DLD1 (cell line): ENCODE measurements at regions not wholly inside any gene's neighbourhood (a gene's known extent, or its start where the extent isn't known, plus 50 kb on each side); places are given as distances from the start of the nearest gene placed in this dataset.

Experiments
- in situ Hi-C: cut with HindIII; loops from 2 replicates; pipeline ENCODE4 v1.10.0; 2017; ENCODE audit warnings: low sequenced_read_pairs

DNA sequence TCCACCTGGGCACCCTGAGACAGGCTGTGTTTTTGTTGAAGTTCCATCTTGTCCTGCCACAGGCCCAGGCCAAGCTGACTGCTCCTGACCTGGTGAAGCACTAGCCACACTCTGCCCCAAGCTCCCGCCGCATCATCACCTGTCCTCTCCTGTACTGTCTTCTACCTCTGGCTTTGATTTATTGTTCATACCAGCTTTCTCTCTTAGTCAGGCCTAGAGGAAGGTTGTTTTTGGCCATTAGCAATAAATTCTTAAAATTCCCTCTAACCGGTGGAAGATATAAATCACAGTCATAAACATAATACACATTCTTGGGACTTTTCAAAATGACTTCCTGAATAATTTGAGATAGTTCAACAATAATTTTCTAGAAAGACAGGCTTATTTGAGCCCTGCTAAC, 169.4 kb downstream of the DAD1 start:
- in situ Hi-C loops, result no loop called here

DNA sequence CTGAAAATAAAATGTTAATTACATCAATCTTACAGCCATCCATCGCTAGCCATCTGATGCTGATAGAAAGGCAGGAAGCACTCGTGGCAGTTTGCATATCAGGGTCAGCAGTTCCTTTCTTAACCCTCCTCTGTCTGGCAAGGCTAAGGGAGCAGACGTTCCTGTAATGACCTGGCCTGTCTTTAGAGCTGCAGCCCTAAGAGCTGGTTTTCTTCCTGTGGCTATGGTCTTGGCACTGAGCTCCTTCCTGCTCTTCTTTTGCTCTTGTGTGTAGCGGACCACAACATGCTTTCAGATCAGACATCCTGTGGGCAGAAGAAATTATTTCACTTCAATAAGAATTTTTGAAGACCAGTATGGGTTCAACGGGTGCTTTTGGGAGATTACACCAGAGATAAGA, 170.4 kb downstream of the DAD1 start:
- in situ Hi-C loops, result no loop called here

DNA sequence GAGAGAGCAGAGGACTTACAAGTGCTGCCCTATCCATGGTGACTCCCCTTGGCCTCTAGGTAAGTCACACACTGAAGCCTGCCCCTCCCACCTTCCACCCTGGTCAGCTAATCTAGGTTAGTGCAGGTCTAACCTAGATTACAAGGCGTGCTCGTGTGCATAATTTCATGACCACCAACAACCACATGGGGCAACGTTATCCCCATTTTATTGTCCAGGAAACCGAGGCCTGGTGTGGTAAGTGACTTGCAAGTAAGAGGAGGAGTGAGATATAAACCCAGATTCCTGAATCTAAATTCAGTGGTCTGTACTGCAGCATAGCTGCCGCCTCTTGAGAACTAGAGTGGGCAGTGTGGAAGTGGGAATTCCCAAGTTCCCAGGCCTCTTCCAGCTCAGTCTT, 171.1 kb downstream of the DAD1 start:
- in situ Hi-C loops, result no loop called here

DNA sequence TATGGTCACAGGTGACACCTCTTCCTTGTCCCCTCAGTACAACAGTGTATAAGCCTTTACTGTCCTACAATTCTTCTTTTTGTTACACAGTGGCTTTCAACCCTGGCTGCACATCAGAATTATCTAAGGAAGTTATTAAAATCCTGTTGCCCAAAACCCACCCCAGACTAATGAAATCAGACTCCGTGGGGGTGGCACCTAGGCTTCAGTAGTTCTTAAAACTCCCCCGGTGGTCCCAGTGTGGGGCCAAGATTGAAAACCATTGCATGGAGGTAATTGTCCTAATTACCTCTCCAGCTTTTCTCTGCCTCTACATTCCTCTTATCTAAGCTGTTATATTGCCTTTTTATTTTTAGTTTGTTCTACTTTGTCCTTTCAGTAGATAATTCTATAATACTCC, 172.8 kb downstream of the DAD1 start:
- in situ Hi-C loops, result no loop called here

DNA sequence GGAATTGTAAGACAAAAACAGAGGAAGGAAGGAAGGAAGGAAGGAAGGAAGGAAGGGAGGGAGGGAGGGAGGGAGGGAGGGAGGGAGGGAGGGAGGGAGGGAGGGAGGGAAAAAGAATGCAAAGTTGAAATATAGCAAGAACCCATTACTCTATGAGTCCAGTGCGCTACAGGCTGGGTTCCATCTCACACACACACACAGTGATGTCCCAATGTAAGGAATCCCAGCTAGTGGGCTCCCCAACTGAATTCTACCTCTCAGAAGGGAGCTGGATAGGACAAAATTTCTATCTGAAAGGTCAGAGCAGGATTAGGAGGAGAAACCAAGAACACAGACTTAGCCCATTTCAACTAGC, 173.4 kb downstream of the DAD1 start:
- in situ Hi-C loops, result no loop called here

DNA sequence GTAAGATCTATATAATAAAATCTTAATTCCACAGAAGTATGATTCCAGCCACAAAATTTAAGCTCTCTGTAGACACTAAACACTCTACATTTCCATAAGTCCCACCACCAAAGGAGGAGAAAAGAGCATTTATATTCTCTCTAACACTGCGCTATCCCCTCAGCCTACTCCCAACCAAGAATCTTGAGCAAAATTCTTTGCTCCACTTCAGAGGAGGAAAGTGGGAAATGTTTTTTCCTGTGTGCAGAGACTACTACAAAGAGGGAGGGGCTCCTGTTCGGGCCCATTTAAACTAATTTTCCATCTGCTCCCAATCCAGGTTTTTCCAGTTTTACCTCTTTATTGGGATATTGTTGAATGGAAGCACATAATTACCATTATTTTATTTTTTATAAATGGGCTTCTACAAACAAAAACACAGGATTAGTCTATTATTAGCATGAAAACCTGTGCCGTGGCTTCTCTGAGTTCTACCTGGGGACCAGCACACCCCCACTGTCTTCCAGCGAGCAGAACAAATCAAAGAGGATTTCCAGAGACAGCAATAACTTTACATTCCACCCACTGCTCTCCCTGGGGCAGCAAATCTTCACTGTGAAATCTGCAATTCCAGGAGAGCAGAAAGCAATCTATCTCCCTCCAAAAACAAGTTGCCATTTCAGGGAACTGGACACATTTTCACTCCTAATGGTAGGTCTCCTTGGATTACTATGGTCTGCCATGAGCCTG, 174.0 kb downstream of the DAD1 start:
- in situ Hi-C loops, result no loop called here

DNA sequence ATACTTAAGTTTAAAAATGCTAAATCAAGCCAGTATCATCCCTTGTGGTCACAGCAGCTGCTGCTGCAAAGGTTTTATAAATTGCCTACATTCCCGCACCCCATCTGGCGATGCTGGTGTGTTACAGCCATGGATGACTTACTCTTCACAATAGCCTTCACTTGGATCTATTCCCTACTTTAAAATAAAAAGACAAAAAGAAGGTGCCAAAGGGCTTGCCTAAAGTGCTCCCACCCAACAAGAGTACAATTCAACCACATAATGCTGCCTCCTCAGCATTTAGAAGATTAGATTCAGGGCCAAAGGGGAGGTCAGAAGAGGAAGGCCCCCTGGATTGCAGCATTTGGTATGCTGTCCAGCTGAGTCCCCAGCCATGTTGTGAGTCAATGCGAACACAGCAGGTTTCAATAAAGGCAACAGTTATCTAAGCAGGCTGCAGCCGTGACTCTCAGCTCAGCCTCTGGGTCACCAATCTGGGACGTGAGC, 176.1 kb downstream of the DAD1 start:
- in situ Hi-C loops, result no loop called here

DNA sequence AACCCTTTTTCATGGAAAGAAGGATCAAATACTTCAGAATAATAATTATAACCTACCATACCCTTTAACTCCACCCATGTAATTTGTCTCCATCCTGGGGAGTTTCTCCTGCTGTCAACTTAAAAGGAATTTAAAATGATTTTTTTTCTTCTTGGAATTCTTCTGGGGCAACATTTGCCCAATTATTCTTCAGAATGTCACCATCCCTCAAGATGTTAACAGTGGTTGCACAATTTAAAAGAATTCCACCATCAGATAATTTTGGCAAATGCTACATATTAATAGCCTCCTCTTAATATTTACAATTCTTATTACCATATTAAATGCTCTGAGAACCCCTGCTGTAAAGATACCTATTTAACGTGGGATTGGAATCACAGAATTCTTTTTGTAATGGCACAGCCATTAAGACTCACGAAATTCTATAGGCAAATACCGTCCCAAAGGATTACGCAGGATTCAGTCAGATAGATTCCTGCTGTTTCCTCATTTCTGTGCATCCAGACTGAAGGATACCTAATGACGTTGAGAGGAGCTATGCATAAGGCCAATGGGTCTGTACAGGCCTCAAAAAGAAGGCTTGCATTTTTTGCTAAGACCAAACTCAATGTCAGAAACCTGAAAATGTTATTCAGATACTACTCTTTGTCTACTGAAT, 177.5 kb downstream of the DAD1 start:
- in situ Hi-C loops, result no loop called here

DNA sequence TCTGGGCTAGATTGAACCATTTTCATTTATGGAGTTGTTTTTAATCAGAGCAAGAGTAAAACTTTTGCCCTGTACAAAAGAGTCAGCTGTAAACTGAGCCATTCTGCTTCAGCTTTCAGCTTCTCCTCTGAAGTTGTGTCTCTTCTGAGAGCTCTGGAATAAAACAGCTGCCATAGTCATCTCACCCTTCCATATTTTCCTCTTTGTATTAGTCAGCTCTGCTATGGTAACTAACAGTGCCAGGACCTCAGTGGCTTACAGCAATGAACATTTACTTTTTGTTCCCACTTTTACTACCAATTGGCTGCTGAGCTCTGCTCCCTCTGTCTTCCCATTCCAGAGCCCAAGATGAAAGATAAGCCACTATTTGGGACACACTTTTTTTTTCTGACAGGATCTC, 178.5 kb downstream of the DAD1 start:
- in situ Hi-C loops, result no loop called here

DNA sequence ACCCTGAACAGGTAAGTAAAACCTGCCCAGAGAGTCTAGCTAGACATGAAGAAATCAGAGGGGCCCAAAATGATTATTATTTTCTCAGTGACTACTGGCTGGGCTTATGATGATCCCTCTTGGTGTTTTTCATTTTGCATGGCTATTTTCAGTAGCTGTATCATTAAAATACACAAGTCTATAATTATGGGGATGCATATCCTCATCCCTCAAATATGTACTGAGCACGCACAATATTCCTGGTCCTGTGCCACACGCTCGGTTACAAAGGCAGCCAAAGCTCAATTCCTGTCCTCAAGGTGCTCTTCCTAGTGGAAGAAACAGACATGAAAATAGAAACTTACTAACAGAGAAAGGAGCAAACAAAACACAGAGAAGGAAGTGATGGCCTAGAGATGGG, 180.0 kb downstream of the DAD1 start:
- in situ Hi-C loops, result no loop called here

DNA sequence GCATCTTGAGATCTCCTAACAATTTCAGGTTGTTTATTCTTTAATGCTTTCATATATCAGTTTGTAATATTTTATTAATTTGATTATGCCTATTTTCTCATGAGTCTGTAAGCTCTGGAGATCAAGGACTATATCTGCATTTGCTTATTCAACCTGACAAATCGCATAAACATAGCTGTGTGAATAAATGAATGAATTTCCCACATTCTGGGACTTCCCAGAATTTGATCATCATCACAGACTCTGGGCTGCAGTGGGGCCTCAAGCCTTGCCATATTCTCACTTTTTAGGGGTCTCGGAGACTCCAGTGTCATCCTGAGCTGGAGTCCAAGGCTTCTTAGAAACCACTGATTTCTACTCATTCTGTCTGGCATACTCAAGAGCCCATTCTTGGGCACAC, 180.5 kb downstream of the DAD1 start:
- in situ Hi-C loops, result no loop called here

DNA sequence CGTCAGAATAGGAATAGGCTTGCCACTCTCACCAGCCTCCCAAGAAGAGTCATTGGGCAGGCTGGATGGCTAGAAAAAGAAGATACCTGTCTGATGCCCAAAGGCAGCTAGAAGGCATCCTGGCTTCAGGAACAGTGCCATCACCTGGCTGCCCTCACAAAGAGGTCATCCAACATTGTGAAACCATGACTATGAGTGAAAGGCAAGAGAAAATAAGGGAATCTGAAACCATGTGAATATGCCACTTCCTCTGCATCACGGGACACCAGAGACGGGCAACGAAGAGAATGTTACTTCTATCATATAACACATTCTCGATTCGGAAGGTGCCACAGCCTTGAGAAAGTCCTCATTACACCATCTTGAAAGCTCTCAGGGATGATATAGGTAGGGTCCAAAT, 182.0 kb downstream of the DAD1 start:
- in situ Hi-C loops, result no loop called here

DNA sequence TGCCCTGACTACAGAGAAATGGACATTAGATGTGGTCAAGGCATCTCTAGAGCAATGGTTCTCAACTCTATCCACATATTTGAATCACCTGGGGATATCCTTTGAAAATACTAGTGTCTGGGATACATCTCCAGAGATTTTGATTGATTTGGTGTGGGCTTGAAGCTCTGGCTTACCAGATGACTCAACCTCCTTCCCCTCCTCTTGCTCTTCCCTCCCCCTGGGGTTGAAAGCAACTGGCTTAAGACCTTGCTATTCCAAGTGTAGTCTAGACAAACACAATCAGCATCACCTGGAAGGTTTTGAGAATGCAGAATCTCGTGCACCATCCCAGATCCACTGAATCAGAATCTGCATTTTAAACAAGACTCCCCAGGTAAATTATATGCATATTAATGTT, 183.8 kb downstream of the DAD1 start:
- in situ Hi-C loops, result no loop called here

DNA sequence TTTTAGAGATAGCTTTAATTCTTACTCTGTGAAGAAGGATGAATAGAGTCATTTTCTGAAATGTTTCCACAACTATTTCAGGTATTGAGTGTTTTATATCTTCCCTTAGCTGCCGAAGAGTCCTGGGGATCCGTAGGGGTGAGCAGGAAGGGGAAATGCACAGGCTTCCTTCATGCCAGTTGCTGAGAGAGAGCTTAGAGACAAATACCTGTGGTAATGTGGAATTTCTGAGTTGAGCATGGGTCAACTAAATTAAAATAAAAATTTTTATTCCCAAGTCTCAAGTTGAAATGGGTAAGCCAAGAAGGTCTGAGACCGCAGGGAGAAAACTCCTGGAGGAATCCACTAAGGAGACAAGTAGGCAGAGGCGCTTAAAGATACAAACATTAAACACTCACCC, 185.7 kb downstream of the DAD1 start:
- in situ Hi-C loops, result no loop called here

DNA sequence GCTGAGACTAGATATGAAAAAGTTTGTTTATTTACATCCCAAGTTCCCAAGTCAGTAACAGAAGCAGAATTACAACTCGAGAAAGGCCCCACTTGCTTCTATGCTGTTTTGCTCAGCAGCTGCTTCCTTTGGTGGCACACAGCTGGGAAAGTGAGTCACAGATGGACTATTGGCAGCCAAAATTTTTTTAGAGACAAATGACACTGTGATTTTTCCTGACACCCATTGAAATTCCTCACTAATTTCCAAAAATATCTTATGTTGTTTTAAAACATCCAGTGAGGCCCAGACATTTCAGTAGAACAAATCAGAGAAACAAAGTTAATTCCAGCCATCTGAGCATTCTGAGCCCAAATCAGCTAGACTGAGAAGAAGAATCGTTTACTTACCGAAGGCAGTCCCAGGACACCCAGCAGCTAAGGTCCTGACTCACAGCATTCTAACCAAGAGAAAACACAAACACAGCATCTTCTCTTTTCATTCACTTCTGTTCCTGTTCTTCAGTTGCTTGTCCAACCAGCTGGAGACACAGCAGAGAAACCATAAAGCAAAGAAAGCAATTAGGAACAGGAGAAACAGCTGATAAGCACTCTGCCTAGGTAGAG, 188.3 kb downstream of the DAD1 start:
- in situ Hi-C loops, result no loop called here

DNA sequence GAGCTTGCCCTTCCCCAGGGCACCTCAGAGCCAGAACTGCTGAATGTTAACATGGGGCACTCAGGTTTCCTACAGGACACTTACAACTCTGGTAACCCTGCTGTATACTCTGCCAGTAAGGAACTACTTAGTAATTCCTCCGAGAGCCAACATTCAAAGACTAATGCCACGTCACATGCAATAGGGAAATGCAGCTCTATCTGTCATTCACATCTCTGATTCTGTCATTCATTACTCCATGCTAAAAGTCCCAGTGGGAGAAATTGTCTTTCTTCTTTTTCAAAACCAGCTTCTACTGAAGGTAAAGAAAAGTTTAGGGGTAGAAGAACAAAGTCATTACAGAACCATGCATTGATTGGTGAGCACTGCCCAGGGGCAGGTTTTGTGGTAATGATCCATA, 189.2 kb downstream of the DAD1 start:
- in situ Hi-C loops, result no loop called here

DNA sequence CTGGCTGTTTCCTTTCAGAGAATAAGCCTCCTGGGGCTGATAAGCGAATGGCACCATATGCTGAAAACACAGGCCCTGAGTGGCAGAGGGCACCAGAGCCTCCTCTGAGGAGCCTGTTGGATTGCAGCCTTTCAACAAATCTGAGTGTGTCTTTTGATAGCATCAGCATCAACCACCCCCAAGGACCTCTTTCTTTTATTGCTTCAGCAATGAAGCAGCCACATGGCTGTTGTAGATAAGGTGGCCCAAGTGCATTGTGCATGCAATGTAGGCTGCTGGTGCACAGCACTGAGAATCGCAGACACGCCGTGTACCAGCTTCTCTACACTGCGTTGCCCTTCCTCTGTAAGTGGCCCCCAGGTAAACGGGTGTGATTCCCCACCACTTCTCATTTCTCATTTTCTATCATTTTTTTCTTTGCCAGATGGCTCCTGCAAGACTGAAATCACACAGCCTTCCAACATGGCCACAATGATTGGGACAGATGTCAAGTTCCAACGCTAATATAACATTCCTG, 191.7 kb downstream of the DAD1 start:
- in situ Hi-C loops, result no loop called here

DNA sequence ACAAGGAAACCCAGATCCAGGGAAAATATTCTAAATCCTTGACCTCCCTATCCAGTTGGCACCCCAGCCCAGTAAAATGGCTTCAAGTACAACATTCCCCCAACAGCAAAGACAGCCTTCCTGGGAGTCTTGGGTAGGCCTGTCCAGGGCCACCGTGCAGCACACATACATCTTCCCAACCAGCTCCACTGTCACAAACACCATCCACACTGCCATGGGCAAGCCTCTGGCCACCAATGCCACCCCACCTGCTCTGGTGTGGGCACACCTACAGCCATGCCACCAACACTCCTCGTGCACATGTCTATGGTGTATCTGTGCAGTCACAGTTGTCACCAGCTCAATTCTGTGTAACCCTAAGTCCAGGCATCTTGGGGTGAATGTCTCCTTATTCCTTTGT, 193.2 kb downstream of the DAD1 start:
- in situ Hi-C loops, result no loop called here

DNA sequence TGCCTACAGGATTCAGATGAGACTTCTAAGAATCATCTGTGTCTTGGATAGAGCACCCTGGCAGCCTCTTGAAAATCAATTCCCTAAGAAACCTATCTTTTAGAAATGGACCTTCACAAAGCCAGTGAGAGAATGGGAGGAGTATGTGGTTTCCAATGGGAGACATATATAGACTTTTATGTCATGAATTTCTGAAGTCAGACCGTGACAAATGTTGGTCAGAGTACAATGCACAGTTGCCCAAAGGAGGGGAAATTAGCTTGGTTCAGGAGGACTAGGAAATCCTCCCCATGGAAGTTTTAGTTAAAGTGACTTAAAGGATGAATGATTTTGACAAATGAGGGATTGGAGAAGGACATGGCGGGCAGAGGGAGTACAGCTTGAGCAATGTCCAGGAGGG, 194.4 kb downstream of the DAD1 start:
- in situ Hi-C loops, result no loop called here

DNA sequence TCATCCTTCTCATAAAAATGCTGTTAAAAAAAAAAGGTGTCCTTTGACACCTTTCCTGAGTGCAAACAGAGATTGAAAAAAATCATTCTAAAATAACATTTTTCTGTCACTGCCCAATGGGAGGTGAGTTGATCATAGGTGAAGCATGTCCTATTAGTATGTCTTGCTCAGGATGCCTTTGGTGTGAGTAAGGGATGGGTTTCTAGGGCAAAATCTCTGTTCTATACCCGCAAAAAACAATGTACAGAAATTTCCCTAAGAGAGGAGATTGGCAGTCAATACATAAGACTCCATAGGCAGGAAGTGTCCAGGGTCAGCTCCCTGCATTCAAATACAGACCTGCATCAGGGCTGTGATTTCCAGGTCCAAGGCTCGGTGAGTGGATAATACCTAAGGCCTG, 195.2 kb downstream of the DAD1 start:
- in situ Hi-C loops, result no loop called here

DNA sequence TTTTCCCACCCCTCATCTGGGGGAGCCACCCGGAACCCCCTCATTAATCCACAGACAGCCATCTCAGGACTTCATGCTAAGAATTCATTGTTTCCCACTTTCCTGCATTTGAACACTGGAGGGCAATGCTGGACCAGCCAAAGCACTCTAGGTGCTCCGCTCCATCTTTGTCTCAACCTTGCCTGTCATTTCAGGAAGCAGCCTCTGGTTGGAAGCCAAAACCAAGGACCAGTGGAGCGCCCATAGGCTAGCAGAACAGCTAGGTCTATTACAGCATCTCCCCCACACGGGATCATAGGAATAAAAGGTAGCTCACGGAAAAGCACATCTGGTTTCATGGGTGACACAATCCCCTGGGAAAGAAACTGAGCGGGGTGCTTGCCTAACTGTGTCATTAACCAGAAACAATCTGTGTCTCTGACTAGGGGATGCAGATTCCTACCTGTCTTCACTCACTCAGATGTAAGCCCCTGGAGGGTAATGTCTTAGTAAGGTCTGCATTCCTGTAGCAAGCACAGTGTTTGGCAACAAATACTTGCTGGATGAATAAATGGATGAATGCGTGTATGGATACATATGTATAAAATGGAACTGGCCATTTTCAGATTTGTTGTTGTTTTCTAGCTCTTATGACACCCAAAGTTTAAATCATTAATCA, 197.0 kb downstream of the DAD1 start:
- in situ Hi-C loops, result no loop called here
